ENCODE measurements at regions not wholly inside any gene's neighbourhood (a gene's known extent, or its start where the extent isn't known, plus 50 kb on each side); places are given as distances from the start of the nearest gene placed in this dataset.

- no peaks in the 10 kb centered on the region for H3K36me3 ChIP-seq
- no peaks in the 10 kb centered on the region for H3K9me3 ChIP-seq (ENCODE audit: severe bottlenecking)
- no peak for TF ChIP-seq CTCF (IDR thresholded peaks at IDR 0.05; ENCODE audit: low read depth, low read length)
- H3K27ac ChIP-seq = no peak overlapping the region
- H3K27me3 ChIP-seq (ENCODE audit: insufficient read depth, low read depth, severe bottlenecking) = peaks cover 83% of the 10 kb centered on the region
- no peak for DNase-seq
- H3K4me3 ChIP-seq (ENCODE audit: low read depth, low read length) = no peak overlapping the region
Measured at GRCh38 chr20:51184289-51184688, 161.4 kb upstream of the KCNG1 start.

GRCh38 chr20:51183451-51183850, 160.5 kb upstream of the KCNG1 start:
- DNase-seq = no peak
- no peaks in the 10 kb centered on the region for H3K9me3 ChIP-seq (ENCODE audit: severe bottlenecking)
- no peak overlapping the region for H3K27ac ChIP-seq
- no peak overlapping the region for H3K4me3 ChIP-seq (ENCODE audit: low read depth, low read length)
- H3K36me3 ChIP-seq = no peaks in the 10 kb centered on the region
- TF ChIP-seq CTCF (IDR thresholded peaks at IDR 0.05; ENCODE audit: low read depth, low read length) = no peak
- peaks cover 83% of the 10 kb centered on the region for H3K27me3 ChIP-seq (ENCODE audit: insufficient read depth, low read depth, severe bottlenecking)

- H3K27me3 ChIP-seq (ENCODE audit: insufficient read depth, low read depth, severe bottlenecking) = peaks cover 86% of the 10 kb centered on the region
- no peak overlapping the region for H3K27ac ChIP-seq
- H3K9me3 ChIP-seq (ENCODE audit: severe bottlenecking) = no peaks in the 10 kb centered on the region
- no peak for DNase-seq
- no peak overlapping the region for H3K4me3 ChIP-seq (ENCODE audit: low read depth, low read length)
- H3K36me3 ChIP-seq = no peaks in the 10 kb centered on the region
- no peak for TF ChIP-seq CTCF (IDR thresholded peaks at IDR 0.05; ENCODE audit: low read depth, low read length)
Measured at GRCh38 chr20:51182571-51182970, 159.7 kb upstream of the KCNG1 start.

- Histone ChIP-seq H3K9me3 (ENCODE audit: severe bottlenecking) (no peaks in the 10 kb centered on the region), H3K36me3 (no peaks in the 10 kb centered on the region), H3K4me3 (ENCODE audit: low read depth, low read length) (no peak overlapping the region), H3K27ac (no peak overlapping the region), H3K27me3 (ENCODE audit: insufficient read depth, low read depth, severe bottlenecking) (peaks cover 76% of the 10 kb centered on the region)
- no peak for DNase-seq
- TF ChIP-seq CTCF (IDR thresholded peaks at IDR 0.05; ENCODE audit: low read depth, low read length) = no peak
Measured at GRCh38 chr20:51178153-51178552, 155.2 kb upstream of the KCNG1 start.

GRCh38 chr20:51176876-51177275, 154.0 kb upstream of the KCNG1 start:
- Histone ChIP-seq H3K27ac (no peak overlapping the region), H3K27me3 (ENCODE audit: insufficient read depth, low read depth, severe bottlenecking) (peaks cover 65% of the 10 kb centered on the region), H3K4me3 (ENCODE audit: low read depth, low read length) (no peak overlapping the region), H3K36me3 (no peaks in the 10 kb centered on the region), H3K9me3 (ENCODE audit: severe bottlenecking) (no peaks in the 10 kb centered on the region)
- TF ChIP-seq CTCF (IDR thresholded peaks at IDR 0.05; ENCODE audit: low read depth, low read length) = no peak
- DNase-seq = no peak

- no peak for TF ChIP-seq CTCF (IDR thresholded peaks at IDR 0.05; ENCODE audit: low read depth, low read length)
- Histone ChIP-seq H3K27ac (no peak overlapping the region), H3K4me3 (ENCODE audit: low read depth, low read length) (no peak overlapping the region), H3K9me3 (ENCODE audit: severe bottlenecking) (no peaks in the 10 kb centered on the region), H3K36me3 (no peaks in the 10 kb centered on the region), H3K27me3 (ENCODE audit: insufficient read depth, low read depth, severe bottlenecking) (peaks cover 65% of the 10 kb centered on the region)
- no peak for DNase-seq
Measured at GRCh38 chr20:51176446-51176845, 153.5 kb upstream of the KCNG1 start.

All from WERI-Rb-1 (cell line).